IMR-90 (cell line): ENCODE measurements at regions not wholly inside any gene's neighbourhood (a gene's known extent, or its start where the extent isn't known, plus 50 kb on each side); places are given as distances from the start of the nearest gene placed in this dataset.

Source experiments
- CEBPB ChIP-seq: IDR thresholded peaks from 2 replicates; pipeline ENCODE4 v1.6.1; 2012; ENCODE audit warnings: low read depth, low read length, improper control_type of control experiment
- CTCF ChIP-seq: conservative IDR thresholded peaks from 2 replicates; pipeline ENCODE4 v1.5.1; 2012; ENCODE audit warnings: mild to moderate bottlenecking, low read depth, low read length, improper control_type of control experiment
- SMC3 ChIP-seq: fragments of 150-350 bp; IDR thresholded peaks from 2 replicates; pipeline ENCODE4 v1.6.1; 2016; ENCODE audit warnings: low read depth, mild to moderate bottlenecking, antibody characterized with exemption, low read length, moderate library complexity

GRCh38 chr4:24319387-24319786 lies 265.0 kb downstream of the DHX15 start:
- TF ChIP-seq CEBPB (no peak), SMC3 (no peak), CTCF (no peak)
